H1 (cell line): ENCODE measurements at regions not wholly inside any gene's neighbourhood (a gene's known extent, or its start where the extent isn't known, plus 50 kb on each side); places are given as distances from the start of the nearest gene placed in this dataset.
A peak's percentile ranks its signal among the peaks of the same experiment; 100 is the strongest.

ENCODE experiments used
- CTCF ChIA-PET: fragments of 300-600 bp; sonication (Branson Sonifier 250); formaldehyde crosslinking; loops from one replicate; lab custom pipeline; 2021; ENCODE audit not compliant: partially characterized antibody; lab: Charles Lee
- POLR2A ChIA-PET: fragments of 300-600 bp; sonication (Branson Sonifier 250); formaldehyde crosslinking; loops from one replicate; lab custom pipeline; 2021; ENCODE audit warnings: inconsistent platforms; ENCODE audit not compliant: partially characterized antibody; lab: Charles Lee
- DNase-seq, 2 experiments: peaks; one replicate each; pipeline versions ENCODE4 v3.0.0 to v3.0.0-alpha.2; 2010 to 2022; ENCODE audit warnings: low spot score in 2 of 2, low read depth in 1 of 2, mixed read lengths in 1 of 2
- FAIRE-seq: peaks from 2 replicates; lab custom pipeline; 2011; peaks lifted over from hg19 to GRCh38; lab: Jason Lieb, UNC
- H2AFZ ChIP-seq: 2 replicates; pipeline ENCODE4 v1.8.1; 2012; ENCODE audit warnings: low read length, inconsistent platforms
- H2AK5ac ChIP-seq: 2 replicates; pipeline ENCODE4 v1.6.1; 2013; ENCODE audit warnings: low read depth, low read length
- H2BK120ac ChIP-seq: replicated peaks from 2 replicates; pipeline ENCODE3; 2013; ENCODE audit warnings: low read depth, low read length, inconsistent platforms
- H2BK12ac ChIP-seq: 2 replicates; pipeline ENCODE4 v1.6.1; 2013; ENCODE audit warnings: low read depth, low read length
- H2BK15ac ChIP-seq: 2 replicates; pipeline ENCODE4 v1.6.1; 2013; ENCODE audit warnings: low read length
- H2BK20ac ChIP-seq: 2 replicates; pipeline ENCODE4 v1.6.1; 2013; ENCODE audit warnings: low read length
- H2BK5ac ChIP-seq: 2 replicates; pipeline ENCODE4 v1.6.1; 2013; ENCODE audit warnings: low read depth, low read length
- H3K14ac ChIP-seq: 2 replicates; pipeline ENCODE4 v1.6.1; 2013; ENCODE audit warnings: inconsistent platforms; ENCODE audit not compliant: insufficient read length
- H3K18ac ChIP-seq: 2 replicates; pipeline ENCODE4 v1.6.1; 2013; ENCODE audit warnings: low read length; ENCODE audit errors: extremely low read depth
- H3K23ac ChIP-seq: 2 replicates; pipeline ENCODE4 v1.6.1; 2013; ENCODE audit warnings: inconsistent platforms; ENCODE audit not compliant: insufficient read length
- H3K23me2 ChIP-seq: 2 replicates; pipeline ENCODE4 v1.6.1; 2013; ENCODE audit warnings: low read depth, low read length
- H3K27ac ChIP-seq: 2 replicates; pipeline ENCODE4 v1.6.1; 2011; ENCODE audit warnings: low read depth, low read length, inconsistent platforms
- H3K27me3 ChIP-seq, 4 experiments: replicated peaks in 1 of 4; 1 replicate in 1 of 4; 2 replicates in 3 of 4; pipeline versions ENCODE4 v1.6.1 to v1.8.1; 2011 to 2013; ENCODE audit warnings: low read length in 3 of 4, mild to moderate bottlenecking in 3 of 4, inconsistent platforms in 2 of 4, mixed read lengths in 2 of 4, moderate library complexity in 1 of 4; ENCODE audit not compliant: control insufficient read depth in 3 of 4, insufficient read depth in 3 of 4; ENCODE audit errors: extremely low read depth in 1 of 4
- H3K36me3 ChIP-seq, 4 experiments: 2 replicates each; pipeline versions ENCODE4 v1.6.1 to v1.8.1; 2011 to 2013; ENCODE audit warnings: mild to moderate bottlenecking in 4 of 4, low read length in 3 of 4, moderate library complexity in 2 of 4, control low read depth in 1 of 4, inconsistent platforms in 1 of 4; ENCODE audit not compliant: insufficient read depth in 4 of 4, control insufficient read depth in 2 of 4
- H3K4ac ChIP-seq: replicated peaks from 2 replicates; pipeline ENCODE3; 2013; ENCODE audit warnings: low read length, low read depth, mixed read lengths, inconsistent platforms; ENCODE audit not compliant: insufficient read length
- H3K4me1 ChIP-seq, 4 experiments: replicated peaks in 1 of 4; 1 replicate in 1 of 4; 2 replicates in 3 of 4; pipeline versions ENCODE4 v1.6.1 to v1.8.1; 2011 to 2013; ENCODE audit warnings: low read length in 3 of 4, inconsistent platforms in 2 of 4, mixed read lengths in 1 of 4; ENCODE audit not compliant: insufficient read depth in 4 of 4, control insufficient read depth in 3 of 4
- H3K4me2 ChIP-seq, 2 experiments: 2 replicates each; pipeline versions ENCODE4 v1.6.1 to v1.8.1; 2011 to 2013; ENCODE audit warnings: low read depth in 2 of 2, low read length in 2 of 2, control low read depth in 1 of 2, inconsistent platforms in 1 of 2, mild to moderate bottlenecking in 1 of 2; ENCODE audit not compliant: insufficient read depth in 1 of 2
- H3K4me3 ChIP-seq, 4 experiments: fragments of 200-600, 300-600 bp in 1 of 4; sonication (generic), shearing (Covaris generic), sonication (Bioruptor Twin) in 1 of 4; 2 replicates each; pipeline versions ENCODE4 v1.5.1 to v1.8.1; 2011 to 2016; ENCODE audit warnings: low read length in 4 of 4, low read depth in 3 of 4, control low read depth in 2 of 4, inconsistent platforms in 2 of 4, mild to moderate bottlenecking in 2 of 4, mixed read lengths in 1 of 4, moderate library complexity in 1 of 4; ENCODE audit not compliant: insufficient read depth in 2 of 4; ENCODE audit errors: extremely low read depth in 1 of 4
- H3K56ac ChIP-seq: replicated peaks from 2 replicates; pipeline ENCODE3; 2013; ENCODE audit warnings: low read depth, mild to moderate bottlenecking, mixed read lengths, low read length, inconsistent platforms; ENCODE audit not compliant: insufficient read length
- H3K79me1 ChIP-seq: 2 replicates; pipeline ENCODE4 v1.6.1; 2013; ENCODE audit warnings: low read depth, low read length, control low read depth
- H3K79me2 ChIP-seq, 2 experiments: 2 replicates each; pipeline versions ENCODE4 v1.6.1 to v1.8.1; 2012 to 2013; ENCODE audit warnings: low read length in 2 of 2, mild to moderate bottlenecking in 2 of 2, inconsistent platforms in 1 of 2; ENCODE audit not compliant: insufficient read depth in 2 of 2, control insufficient read depth in 1 of 2
- H3K9ac ChIP-seq, 4 experiments: replicated peaks in 1 of 4; 1 replicate in 1 of 4; 2 replicates in 3 of 4; pipeline versions ENCODE4 v1.6.1 to v1.8.1; 2011 to 2013; ENCODE audit warnings: low read depth in 3 of 4, low read length in 3 of 4, control low read depth in 2 of 4, mild to moderate bottlenecking in 2 of 4, moderate library complexity in 2 of 4, inconsistent platforms in 1 of 4; ENCODE audit errors: extremely low read depth in 1 of 4
- H3K9me3 ChIP-seq, 2 experiments: 2 replicates each; pipeline versions ENCODE4 v1.6.1 to v1.8.1; 2012 to 2013; ENCODE audit warnings: mild to moderate bottlenecking in 2 of 2, moderate library complexity in 2 of 2, control low read depth in 1 of 2, inconsistent platforms in 1 of 2, low read depth in 1 of 2, low read length in 1 of 2, mixed read lengths in 1 of 2; ENCODE audit not compliant: insufficient read depth in 2 of 2
- H4K20me1 ChIP-seq, 2 experiments: replicated peaks in 1 of 2; 2 replicates each; pipeline versions ENCODE3 to v1.8.1; 2011 to 2013; ENCODE audit warnings: inconsistent platforms in 2 of 2, low read length in 2 of 2, mild to moderate bottlenecking in 1 of 2; ENCODE audit not compliant: insufficient read depth in 2 of 2, control insufficient read depth in 1 of 2
- H4K5ac ChIP-seq: 2 replicates; pipeline ENCODE4 v1.6.1; 2013; ENCODE audit warnings: low read length, low read depth, mixed read lengths, inconsistent platforms; ENCODE audit not compliant: insufficient read length
- H4K8ac ChIP-seq: 2 replicates; pipeline ENCODE4 v1.8.0; 2013; ENCODE audit warnings: mild to moderate bottlenecking, moderate library complexity, low read length, inconsistent platforms; ENCODE audit not compliant: insufficient read depth; ENCODE audit errors: extremely low read depth
- H4K91ac ChIP-seq: replicated peaks from 2 replicates; pipeline ENCODE3; 2013; ENCODE audit warnings: low read length, mixed read lengths, inconsistent platforms; ENCODE audit not compliant: insufficient read length
- GABPA ChIP-seq: IDR thresholded peaks from 2 replicates; pipeline ENCODE4 v1.6.1; 2011; ENCODE audit warnings: mild to moderate bottlenecking, low read length, moderate library complexity, borderline replicate concordance; ENCODE audit not compliant: insufficient read depth
- KDM5A ChIP-seq: fragments of 200-600 bp; IDR thresholded peaks from 2 replicates; pipeline ENCODE4 v1.7.1; 2012; ENCODE audit warnings: mild to moderate bottlenecking, low read length, inconsistent platforms, mixed read lengths
- RXRA ChIP-seq: IDR thresholded peaks from 2 replicates; pipeline ENCODE4 v1.6.1; 2011; ENCODE audit warnings: low read depth, mild to moderate bottlenecking, low read length, moderate library complexity; ENCODE audit not compliant: insufficient read depth
- WGBS, 2 experiments: shearing (Covaris generic) in 1 of 2; methylation state at CpG; one replicate each; pipeline versions ENCODE4 v1.1.6 to v1.1.7; 2013 to 2015; ENCODE audit warnings: low lambda C conversion rate in 2 of 2, mixed read lengths in 2 of 2, inconsistent platforms in 1 of 2, low coverage in 1 of 2, missing lambda C conversion rate in 1 of 2; ENCODE audit not compliant: insufficient replicate concordance in 2 of 2, insufficient coverage in 1 of 2, insufficient read length in 1 of 2; ENCODE audit errors: extremely low coverage in 1 of 2, missing lambda C conversion rate in 1 of 2; 5-methylcytosine and 5-hydroxymethylcytosine counted together

- Histone ChIP-seq H2BK12ac (no peak overlapping the region), H2AK5ac (no peak overlapping the region), H3K79me1 (no peaks in the 10 kb centered on the region), H2BK5ac (no peak overlapping the region), H3K36me3 (no peaks in the 10 kb centered on the region), H4K91ac (no peak overlapping the region), H3K9me3 (no peaks in the 10 kb centered on the region; a peak in 1 of 4 replicates), H4K20me1 (no peaks in the 10 kb centered on the region), H3K14ac (no peak overlapping the region), H4K5ac (no peak overlapping the region), H3K23me2 (no peaks in the 10 kb centered on the region), H3K4me1 (peaks cover 0 to 2% (median 0%) of the 10 kb centered on the region in 4 experiments; a peak in 2 of 7 replicates), H3K4me3 (no peak overlapping the region), H3K27me3 (no peaks in the 10 kb centered on the region), H3K79me2 (no peaks in the 10 kb centered on the region), H3K4me2 (no peak overlapping the region), H3K27ac (no peak overlapping the region), H3K23ac (no peak overlapping the region), H4K8ac (no peak overlapping the region), H3K18ac (peak overlapping the region; percentile 62; the same call in 1 of the 2 replicates), H3K4ac (no peak overlapping the region), H2BK15ac (no peak overlapping the region), H2BK120ac (no peak overlapping the region), H3K9ac (no peak overlapping the region), H3K56ac (no peak overlapping the region), H2BK20ac (no peak overlapping the region), H2AFZ (no peak overlapping the region)
- FAIRE-seq = no peak
- 86% methylated on average over 3 of the region's 3 CpGs; no CpG with 5 or more reads in 1 of the 2 experiments for whole genome bisulfite sequencing, 2 experiments
- ChIA-PET POLR2A (no interaction called here), CTCF (interaction anchor here (1.2 kb wide), 1 partner anchor 17 kb away, joined by 3 read pairs; no protein-coding TSS in a partner anchor)
- no peak for DNase-seq
- TF ChIP-seq GABPA = no peak
- TF ChIP-seq RXRA = no peak
- TF ChIP-seq KDM5A = no peak
Observed at GRCh38 chr12:42673535-42673934, 84.0 kb upstream of the PRICKLE1 start.
